Right lobe of liver (tissue), 4 donors: ENCODE measurements at regions not wholly inside any gene's neighbourhood (a gene's known extent, or its start where the extent isn't known, plus 50 kb on each side); places are given as distances from the start of the nearest gene placed in this dataset.

Experiments used
- CTCF ChIP-seq, 4 donors: fragments of 200-600 bp in 3 of 4; fragments of 450-650 bp in 1 of 4; IDR thresholded peaks; one replicate each; pipeline versions ENCODE4 v1.5.1 to v1.8.0; 2016 to 2022; ENCODE audit warnings: antibody characterized with exemption in 4 of 4, mild to moderate bottlenecking in 2 of 4
- POLR2A ChIP-seq: fragments of 450-650 bp; IDR thresholded peaks from one replicate; pipeline ENCODE4 v1.6.1; 2017; ENCODE audit warnings: antibody characterized with exemption, mild to moderate bottlenecking
- donor health status: DM: no; HTN: no; CAD: no.
- donor health status: DM: no; HTN: no; CAD: no.
- donor health status: DM: no; HTN: yes; CAD: no.

GRCh38 chr20:51100617-51101016, 77.7 kb upstream of the KCNG1 start:
- no peak for TF ChIP-seq CTCF (IDR thresholded peaks at IDR 0.05)
- no peak for TF ChIP-seq POLR2A
